GM19397 (cell line): ENCODE measurements at regions not wholly inside any gene's neighbourhood (a gene's known extent, or its start where the extent isn't known, plus 50 kb on each side); places are given as distances from the start of the nearest gene placed in this dataset.
"Not testable (repeated sequence)": the region's sequence is repeated elsewhere in the genome, so short reads cannot be mapped to it uniquely, and the experiment has no call there.

Experiments used
- ATAC-seq: cut with Tn5 transposase; IDR thresholded peaks from one replicate; pipeline ENCODE4 v1.9.1; 2021; ENCODE audit warnings: mild to moderate bottlenecking, moderate library complexity; ENCODE audit not compliant: unreplicated experiment

GRCh38 chr3:188972310-188972709 lies 199.5 kb upstream of the TPRG1 start:
- ATAC-seq = no peak

DNA sequence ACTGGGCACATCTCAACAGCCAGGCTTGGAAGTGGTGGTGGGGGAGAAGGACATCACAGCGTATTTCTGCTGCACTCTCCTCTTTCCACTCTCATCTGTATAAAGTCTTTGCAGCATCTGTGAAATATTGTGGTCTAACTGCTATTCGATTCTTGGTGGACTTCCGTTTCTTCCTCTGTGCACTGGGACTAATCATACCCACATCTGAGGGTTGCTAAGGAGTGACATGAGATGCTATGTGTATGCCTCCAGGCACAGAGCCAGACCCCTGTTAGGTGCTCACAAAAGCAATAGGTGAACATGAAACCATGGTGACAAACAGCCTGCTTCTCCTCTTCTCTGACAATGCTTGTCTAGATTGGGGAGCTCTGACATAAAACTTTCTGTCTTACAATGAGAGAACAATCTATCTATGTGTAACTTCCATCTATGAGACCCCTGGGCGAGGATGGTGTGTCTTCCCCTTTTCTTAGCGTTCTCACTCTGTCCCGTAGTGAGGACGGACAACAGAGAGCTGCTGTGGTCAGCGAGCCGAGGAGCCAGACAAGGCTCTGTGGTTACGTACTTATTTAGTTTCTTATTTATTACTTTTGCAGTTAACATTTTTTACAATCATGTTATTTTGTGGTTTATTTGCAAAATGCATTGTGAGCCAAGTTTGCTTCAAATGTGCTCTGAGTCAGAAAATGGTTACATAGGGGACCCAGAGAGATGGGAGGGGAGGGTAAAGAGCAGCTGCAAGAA lies 196.7 kb upstream of the TPRG1 start:
- no peak for ATAC-seq

- ATAC-seq = no peak
Observed at GRCh38 chr3:188975600-188976314, 196.0 kb upstream of the TPRG1 start.

DNA sequence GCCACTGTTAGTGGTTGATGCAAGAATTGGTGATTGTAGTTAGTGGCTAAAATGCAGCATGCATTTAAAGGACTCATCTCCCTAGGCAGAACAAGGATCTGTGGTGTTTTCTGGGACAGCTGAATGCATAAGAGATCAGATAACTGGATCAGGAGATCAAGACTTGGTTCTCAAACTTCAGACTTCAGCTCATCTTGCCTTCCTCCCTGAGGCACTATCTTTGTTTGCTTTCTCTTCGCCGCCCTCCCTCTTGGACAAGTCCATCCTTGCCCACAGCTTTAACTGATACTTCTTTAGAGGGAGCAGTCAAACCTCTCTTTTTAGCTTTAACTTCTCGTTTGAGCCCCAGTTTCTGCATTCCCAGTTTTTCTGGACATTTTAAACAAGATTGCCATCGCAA lies 195.4 kb upstream of the TPRG1 start:
- ATAC-seq = no peak

DNA sequence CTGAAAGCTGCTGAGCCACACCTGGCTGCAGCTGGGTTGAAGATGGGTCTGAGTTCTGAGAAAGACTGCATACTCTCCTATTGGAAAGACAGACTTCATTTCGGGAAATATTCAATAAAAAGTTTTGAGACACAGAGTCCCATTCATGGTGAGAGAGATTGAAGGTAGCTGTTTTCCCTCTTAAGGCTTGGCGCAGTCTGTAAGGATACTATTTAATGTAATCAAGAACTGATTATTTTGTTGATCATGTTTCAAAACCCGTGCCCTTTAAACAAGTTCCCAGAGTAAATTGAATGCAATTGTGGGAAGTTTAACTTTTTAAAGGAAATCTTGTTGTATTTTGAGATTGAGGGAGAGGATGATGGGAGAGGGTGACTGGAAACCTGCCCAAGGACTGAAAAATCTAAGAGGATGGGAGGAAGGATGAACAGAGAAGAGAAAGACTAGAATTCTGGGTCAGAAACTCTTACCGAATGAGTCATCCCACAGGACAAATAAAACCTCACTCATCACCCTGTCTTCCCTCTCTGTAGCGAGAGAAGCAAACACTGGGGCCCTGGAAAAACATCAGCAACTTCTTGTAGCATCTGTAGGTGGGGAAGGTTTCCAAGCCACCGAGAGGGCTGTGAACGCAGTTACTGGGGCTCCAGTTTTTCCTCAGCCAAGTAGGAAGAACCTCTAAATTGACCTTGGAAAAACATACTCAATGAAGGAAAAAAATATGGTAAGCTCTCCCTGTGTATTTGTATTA lies 193.2 kb upstream of the TPRG1 start:
- ATAC-seq = no peak

GRCh38 chr3:188979248-188979647 lies 192.5 kb upstream of the TPRG1 start:
- no peak for ATAC-seq

DNA sequence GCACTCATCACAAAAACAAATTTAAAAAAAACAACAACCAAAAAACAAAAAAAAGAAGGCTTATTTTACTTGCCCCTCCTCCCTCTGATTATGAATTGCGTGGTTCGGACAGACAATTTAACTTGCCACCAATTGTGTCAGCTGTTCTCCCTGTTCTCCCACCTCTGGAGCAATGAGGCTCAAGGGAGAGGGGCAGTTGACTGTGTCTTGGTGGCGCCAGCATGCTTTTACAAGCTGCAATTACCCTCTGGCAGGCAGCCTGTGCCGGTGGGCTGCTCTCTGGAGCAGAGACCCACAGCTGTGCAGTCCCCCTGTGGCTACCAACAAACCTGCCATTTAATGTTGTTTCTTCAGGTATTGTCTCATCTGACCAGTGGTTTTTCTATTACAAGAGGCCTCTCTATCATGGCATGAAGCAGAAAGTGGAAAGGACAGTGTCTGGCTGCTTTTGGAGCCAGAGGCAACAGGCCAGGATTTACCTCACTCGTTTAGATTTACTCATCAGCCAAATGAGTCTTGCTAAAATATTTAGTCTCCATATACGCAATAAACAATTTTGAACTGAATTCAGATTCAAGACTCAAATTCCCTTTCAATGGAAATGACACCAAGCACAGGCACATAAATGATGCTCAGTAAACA lies 192.0 kb upstream of the TPRG1 start:
- no peak for ATAC-seq

GRCh38 chr3:188993181-188993580 lies 178.6 kb upstream of the TPRG1 start:
- ATAC-seq = no peak

DNA sequence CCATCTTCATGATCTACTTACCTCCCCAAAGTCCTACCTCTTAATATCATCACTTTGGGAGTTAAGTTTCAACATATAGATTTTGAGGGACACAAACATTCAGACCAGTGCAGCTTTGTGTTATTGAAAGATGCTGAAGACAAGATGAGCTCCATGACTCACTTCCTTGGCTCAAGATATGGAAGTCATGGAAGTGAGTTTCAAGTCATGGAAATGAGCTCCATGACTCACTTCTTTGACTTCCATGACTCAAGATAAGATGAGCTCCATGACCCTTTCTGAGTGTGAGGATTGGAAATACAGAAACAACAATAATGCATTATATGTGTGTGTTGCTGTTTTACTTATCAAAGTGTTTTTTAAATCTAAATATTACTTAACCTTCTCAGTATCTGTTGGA lies 170.2 kb upstream of the TPRG1 start:
- no peak for ATAC-seq

DNA sequence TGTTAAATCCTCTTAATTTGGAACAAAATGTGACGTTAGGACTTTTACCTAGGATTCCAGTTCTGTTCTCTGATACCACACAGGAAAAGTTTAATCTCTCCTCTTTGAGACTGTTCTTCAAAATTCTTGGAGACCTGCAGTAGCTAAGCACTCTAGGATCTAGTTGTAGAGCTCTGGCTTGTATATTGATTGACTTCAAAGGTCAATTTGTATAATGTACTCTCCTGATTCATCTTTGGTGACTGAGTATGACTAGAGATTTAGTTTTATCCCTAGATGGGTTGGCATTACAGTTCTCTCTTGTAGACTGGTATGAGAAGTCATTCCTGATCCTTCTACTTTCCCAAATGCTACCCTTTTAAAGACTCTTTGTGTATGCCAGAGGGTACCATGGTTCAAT lies 168.4 kb upstream of the TPRG1 start:
- no peak for ATAC-seq

DNA sequence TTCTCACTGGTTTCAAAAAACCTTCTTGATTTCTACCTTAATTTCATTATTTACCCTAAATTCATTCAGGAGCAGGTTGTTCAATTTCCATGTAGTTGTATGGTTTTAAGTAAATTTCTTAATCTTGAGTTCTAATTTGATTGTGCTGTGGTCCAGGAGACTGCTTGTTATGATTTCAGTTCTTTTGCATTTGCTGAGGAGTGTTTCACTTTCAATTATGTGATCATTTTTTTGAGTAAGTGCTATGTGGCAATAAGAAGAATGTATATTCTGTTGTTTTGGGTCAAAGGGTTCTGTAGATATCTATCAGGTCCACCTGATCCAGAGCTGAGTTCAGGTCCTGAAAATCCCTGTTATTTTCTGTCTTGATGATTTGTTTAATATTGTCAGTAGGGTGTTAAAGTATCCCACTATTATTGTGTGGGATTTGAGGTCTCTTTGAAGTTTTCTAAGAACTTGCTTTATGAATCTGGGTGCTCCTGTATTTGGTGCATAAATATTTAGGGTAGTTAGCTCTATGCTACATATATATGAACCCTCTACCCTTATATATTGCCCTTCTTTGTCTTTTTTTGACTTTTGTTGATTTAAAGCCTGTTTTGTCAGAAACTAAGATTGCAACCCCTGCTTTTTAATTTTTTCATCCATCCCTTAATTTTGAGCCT lies 158.4 kb upstream of the TPRG1 start:
- ATAC-seq = no peak

DNA sequence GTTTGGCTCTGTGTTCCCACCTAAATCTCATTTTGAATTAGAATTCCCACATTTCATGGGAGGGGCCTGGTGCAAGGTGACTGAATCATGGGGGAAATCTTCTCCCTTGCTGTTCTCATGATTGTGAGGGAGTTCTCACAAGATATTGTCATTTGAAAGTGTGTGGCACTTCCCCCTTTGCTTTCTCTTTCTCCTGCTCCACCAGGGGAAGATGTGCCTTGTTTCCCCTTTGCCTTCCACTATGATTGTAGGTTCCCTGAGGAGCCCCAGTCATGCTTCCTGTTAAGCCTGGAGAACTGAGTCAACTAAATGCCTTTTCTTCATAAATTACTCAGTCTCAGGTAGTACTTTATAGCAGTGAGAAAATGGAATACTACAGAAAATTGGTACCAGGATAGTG lies 157.2 kb upstream of the TPRG1 start:
- ATAC-seq = no peak

DNA sequence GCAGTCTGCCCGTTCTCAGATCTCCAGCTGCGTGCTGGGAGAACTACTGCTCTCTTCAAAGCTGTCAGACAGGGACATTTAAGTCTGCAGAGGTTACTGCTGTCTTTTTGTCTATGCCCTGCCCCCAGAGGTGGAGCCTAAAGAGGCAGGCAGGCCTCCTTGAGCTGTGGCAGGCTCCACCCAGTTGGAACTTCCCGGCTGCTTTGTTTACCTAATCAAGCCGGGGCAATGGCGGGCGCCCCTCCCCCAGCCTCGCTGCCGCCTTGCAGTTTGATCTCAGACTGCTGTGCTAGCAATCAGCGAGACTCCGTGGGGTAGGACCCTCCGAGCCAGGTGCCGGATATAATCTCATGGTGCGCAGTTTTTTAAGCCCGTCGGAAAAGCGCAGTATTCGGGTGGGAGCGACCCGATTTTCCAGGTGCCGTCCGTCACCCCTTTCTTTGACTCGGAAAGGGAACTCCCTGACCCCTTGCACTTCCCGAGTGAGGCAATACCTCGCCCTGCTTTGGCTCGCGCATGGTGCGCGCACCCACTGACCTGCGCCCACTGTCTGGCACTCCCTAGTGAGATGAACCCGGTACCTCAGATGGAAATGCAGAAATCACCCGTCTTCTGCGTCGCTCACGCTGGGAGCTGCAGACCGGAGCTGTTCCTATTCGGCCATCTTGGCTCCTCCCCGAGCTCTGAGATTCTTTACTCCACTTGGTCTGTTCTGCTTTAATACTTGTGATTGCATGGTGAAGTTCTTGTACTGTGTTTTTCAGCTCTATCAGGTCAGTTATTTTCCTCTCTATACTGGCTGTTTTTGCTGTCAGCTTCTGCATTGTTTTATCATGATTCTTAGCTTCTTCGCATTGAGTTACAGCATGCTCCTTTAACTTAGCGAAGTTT lies 148.9 kb upstream of the TPRG1 start:
- ATAC-seq = not testable (repeated sequence)

- ATAC-seq = no peak
Observed at GRCh38 chr3:189025866-189026265, 145.9 kb upstream of the TPRG1 start.

DNA sequence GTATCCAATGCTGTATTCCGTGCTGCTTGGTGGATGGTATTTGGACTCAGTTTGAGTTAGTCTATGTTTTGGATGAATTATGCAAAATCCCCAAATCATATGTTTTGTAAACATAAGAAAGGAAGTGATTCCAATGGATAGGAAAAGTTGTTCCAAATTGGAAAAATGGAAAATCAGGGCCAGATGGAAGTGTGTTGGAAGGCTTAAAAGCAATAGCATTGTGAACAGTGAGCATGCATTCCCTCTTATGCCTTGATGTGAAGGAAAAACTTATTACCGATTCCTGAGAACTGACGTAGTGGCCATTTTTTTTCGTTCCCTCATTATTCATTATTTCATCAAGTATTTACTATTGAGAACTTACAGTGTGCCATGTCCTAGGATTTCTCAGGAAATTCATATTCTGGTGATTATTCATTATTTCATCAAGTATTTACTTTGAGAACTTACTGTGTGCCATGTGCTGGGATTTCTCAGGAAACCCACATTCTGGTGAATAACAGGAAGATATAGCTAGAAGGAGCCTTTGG lies 144.1 kb upstream of the TPRG1 start:
- ATAC-seq = no peak

GRCh38 chr3:189038773-189039745 lies 132.7 kb upstream of the TPRG1 start:
- no peak for ATAC-seq

DNA sequence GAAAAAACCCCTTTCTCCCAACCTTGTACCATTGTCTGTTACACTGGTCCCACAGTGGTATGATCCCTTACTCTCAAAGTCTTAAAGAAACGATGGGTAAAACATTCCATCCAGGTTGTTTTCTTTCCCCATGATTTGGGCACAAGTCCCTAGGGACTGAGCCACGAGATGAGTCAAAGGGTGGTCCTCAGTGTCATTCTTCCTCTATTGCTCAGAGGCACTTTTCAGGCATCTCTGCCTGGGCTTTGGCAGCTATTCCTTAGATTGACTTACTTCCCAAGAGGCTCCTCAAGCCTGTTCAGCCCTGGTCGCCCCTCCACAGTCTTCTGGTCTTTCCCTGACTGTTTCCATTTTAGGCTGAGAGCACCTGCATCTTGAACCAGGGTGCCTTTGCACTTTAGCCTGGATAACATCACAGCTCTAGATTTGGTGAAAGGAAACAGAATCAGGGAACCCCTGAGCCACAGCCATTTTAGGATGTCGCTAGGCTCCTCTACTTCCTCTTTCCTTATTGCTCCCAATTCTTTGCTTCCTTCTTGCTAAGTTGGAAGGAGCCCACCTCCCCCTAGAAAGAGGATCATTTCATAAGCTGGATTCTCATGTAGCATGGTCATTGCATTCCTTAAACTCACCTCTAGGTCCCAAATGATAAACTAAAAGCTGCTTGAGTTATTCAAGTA lies 131.0 kb upstream of the TPRG1 start:
- no peak for ATAC-seq
